GM20431 (cell line): ENCODE measurements at regions not wholly inside any gene's neighbourhood (a gene's known extent, or its start where the extent isn't known, plus 50 kb on each side); places are given as distances from the start of the nearest gene placed in this dataset.
"Not testable (repeated sequence)": the region's sequence is repeated elsewhere in the genome, so short reads cannot be mapped to it uniquely, and the experiment has no call there.

Experiments used
- in situ Hi-C: fragments of 300-500 bp; cut with MseI, MboI; formaldehyde crosslinking; loops from one replicate; pipeline ENCODE4 v1.15.0; 2020; ENCODE audit warnings: low sequenced_read_pairs; ENCODE audit not compliant: unreplicated experiment

DNA sequence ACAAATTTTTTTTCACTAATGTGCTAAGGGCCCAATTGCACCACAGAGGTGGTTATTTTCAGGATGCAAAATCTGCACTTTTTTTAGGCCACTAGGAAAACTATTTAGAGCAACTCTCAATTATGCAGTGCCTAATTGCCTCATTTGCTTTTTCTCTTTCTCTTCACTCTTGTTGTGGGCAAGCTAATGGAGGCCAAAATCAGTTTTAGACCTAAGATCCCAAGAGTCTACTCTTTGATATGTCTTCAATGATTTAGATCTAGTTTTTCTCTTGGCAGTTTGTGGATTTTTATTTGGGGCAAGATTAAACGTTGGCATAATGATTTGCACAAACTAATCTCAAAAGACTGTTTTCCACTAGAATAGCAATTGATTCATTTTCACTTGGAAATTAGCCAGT, 1996.9 kb downstream of the LRRC4C start:
- in situ Hi-C loops = no loop called here

DNA sequence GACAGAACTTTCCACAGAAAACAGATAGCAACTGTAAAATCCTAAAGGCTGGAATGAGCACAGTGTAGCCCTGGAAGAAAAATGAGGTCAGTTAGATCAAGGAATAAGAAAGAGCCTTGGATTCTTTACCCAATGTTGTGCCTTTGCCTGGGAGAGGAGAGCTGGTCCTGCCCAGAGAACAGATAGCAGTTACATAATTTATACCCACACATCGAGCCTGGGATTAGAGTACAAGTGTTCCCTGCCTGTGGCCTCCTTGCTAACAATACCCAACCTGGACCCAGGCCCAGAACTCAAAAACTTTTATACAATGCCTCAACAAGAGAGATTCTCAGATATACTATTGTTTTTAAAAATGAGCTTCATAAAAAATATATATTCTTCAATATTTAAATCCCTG, 1998.4 kb downstream of the LRRC4C start:
- in situ Hi-C loops = no loop called here

DNA sequence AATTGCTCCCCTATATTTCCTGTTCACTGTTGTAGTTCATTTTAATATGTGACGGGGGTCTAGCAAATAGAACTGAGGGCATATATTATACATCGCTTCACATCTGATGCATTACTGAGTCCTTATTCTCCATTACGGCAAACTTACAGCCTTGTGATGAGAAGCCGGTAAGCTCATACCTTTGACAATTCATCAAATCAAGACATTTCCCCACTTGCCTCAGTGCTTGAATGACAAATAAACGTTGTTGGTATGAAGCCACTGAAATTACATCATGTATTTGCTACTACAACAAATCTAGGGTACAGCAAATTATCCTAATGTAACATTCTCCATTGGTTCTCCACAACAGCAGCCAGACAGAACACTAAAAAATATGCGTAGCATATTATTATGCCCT, 1999.8 kb downstream of the LRRC4C start:
- in situ Hi-C loops = no loop called here

DNA sequence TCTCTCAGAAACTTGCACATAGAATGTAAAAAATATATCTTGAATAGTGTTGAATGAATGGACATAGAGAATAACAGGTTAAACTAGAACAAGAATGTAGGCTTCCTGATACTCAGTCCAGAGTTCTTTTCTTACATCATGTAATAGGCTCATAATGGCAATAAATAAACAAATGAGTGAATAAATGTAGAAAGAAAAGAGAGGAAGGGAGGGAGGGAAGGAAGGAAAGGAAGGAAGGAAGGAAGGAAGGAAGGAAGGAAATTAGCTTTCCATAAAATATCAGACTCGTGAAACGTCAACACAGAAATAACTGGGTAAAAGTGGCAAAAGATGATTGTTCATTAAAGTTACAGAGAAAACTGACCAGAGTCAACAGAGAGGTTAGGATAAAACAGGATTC, 2001.0 kb downstream of the LRRC4C start:
- in situ Hi-C loops = no loop called here

DNA sequence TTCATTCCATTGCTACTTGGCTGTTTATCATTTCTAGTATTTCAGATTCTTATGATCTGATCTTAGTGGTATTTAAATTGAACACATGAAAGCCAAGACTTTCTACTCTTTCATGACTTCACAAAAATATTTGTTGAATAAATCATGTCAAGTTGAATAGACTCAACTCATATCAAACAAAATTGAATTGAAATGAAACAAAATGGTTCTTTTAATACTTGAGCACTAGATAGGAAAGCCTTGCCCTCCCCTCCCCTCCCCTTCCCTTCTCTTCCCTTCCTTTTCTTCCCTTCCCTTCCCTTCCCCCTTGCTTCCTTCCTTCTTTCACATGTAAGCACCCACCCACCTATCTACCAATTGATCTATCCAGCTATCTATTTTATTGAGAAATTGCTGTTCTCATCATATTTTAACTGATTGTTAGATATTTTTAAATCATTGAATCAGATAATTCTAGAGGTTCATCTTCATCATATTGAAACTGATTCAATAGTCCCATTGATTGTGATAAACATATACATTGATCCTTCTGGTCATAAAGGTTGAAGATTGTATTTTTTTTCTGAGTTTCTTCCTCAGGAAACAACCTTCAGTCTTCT, 2015.9 kb downstream of the LRRC4C start:
- in situ Hi-C loops = no loop called here

DNA sequence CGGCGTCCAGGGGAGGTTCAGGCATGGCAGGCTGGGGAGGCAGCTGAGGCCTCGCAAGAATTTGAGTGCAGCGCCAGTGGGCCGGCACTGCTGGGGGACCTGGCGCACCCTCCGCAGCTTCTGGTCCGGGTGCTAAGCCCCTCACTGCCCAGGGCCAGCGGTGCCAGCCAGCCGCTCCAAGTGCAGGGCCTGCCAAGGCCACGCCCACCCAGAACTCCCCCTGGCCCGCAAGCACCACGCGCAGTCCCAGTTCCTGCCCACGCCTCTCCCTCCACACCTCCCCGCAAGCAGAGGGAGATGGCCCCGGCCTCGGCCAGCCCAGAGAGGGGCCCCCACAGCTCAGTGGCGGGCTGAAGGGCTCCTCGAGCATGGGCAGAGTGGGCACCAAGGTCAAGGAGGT, 2017.3 kb downstream of the LRRC4C start:
- in situ Hi-C loops = no loop called here

DNA sequence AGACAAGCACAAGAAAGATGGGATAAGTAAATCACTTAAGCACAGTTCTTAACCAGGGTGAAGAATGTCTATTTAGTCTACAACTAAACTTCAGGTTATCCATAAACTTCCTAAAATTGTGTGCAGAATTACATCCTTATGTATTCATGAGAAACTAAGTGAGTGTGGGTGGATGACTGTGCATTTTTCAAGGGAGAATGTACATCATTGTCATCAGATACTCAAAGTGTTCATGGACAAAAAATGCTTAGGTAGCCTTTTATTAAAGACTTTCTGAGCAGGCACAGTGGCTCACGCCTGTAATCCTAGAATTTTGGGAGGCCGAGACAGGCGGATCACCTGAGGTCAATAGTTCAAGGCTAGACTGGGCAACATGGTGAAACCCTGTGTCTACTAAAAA, 2023.8 kb downstream of the LRRC4C start:
- in situ Hi-C loops = no loop called here

DNA sequence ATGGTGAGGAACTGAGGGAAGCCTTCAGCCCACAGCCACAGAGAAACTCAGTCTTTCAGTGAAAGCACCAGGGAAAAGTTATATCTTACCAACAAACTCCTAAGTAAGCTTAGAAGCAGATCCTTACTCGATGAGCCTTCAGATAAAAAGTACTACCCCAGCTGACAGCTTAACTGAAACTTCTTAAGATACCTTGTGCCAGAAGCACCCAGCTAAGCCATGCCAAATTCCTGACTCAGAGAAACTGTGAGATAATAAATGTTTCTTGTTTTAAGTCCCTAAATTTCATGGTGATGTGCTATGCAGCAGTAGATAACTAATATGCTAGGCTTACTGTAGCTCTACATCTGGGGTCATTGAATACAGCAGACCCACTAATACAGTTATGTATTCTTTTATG, 2025.0 kb downstream of the LRRC4C start:
- in situ Hi-C loops = no loop called here

DNA sequence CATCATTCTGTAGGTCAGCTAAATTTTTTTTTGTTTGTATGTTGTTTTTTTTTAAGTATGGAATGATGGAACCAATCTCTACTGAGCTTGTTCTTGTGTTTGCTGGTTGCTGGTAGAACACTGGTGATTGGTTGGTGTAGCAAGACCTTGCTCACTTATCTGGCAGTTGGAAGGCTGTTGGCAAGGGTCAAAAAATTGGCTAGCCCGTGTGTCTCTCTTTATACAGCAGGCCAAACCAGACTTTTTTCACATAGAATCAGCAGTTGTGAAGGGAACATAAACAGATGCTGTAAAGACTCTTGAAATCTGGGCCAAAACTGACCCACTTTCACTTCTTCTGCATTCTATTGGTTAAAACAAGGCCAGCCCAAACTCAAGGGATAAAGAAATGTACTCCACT, 2026.5 kb downstream of the LRRC4C start:
- in situ Hi-C loops = no loop called here

DNA sequence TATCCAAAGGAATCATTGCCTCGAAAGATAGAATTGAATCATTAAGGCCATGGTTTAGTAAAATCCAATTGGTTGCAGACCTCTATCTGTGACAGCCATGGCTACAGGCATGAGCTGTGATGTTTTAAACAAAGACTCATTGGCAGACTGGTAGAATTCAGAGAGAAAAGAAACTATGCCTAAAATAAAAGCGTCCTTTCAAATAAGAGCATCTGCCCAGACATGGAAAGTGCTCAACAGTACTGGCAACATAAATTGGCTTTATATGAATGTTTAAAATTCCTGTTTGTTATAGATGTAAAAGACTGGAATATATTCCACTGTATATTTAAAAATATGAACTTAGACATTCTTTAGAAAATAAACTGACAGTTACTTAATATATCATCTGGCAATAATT, 2034.2 kb downstream of the LRRC4C start:
- in situ Hi-C loops = no loop called here

DNA sequence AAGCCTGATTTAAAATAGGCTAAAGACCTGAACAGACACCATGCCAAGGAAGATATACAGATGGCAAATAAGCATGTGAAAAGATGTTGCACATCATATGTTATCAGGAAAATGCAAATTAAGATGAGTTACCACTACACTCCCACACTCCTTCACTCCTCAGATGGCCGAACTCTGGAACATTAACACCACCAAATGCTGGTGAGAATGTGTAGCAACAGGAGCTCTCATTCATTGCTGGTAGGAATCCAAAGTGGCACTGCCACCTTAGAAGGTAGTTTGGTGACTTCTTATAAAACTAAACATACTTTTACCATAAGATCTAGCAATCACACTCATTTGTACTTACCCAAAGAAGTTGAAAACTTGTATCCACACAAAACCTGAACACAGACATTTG, 2047.3 kb downstream of the LRRC4C start:
- in situ Hi-C loops = no loop called here

DNA sequence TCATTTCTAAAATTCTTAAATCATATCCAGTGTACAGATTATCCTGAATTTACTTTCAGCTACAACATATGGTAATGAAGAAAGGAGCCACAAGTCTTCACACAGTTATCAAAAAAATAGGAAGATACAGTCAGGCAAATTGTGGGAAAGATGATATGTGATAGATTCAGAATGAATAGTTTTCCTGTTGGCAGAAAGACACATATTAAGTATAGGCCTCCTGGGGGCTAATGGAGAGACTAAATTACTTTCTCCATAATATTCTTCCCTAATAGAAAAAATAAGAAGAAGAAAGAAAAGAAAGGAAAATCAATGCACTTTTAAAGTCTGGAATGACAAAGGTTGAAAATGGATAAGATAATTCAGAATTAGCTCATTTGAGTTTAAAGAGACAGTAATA, 2073.5 kb downstream of the LRRC4C start:
- in situ Hi-C loops = no loop called here

DNA sequence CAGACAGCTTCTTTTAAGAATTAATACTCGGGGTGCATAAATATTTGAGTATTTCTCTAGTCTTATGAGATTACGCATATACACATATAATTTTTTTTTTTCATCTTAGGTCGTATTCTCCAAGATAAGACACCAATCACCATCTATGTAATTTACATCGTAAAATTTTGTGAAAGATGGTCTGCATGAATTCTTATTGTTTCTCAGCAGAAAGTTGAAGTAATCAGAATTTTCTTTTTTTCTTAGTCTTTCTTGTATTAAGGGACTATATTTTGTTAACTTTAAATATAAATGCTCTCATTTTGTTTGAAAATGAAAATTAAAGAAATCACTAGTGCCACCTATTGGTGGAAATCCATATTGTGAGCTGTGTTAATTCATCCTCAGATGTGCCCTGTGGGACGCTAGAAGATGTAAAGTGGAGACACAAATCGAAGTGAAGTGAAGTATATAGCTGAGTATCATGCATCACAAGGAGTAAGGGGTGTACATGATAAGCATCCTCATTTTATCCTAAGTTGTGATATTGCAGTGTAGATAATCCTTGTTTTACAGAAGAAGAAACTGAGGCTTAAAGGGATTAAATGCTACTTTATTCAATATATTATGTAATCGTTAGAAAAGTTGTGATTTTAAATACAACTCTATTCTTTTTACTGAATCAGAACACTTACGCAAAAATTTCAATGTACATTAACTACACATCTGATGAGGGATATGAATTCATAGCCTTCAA, 2084.3 kb downstream of the LRRC4C start:
- in situ Hi-C loops = no loop called here

DNA sequence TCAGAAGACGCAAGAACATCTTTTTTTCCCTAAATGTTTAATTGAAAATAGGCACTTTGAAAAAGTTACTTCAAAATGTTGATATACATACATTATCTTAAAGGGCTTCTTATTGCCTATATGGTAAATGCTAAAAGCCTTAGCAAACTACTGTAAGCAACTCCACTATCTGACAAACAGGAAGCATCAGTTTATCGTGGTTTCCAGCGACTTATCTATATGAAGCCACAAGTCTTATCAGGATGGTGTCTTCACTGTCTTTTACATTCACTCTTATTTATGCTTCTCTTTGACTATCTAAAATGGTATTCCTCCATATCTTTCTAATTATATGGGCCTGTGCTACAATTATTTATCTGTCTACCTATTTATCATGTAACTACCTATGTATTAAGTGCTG, 2091.9 kb downstream of the LRRC4C start:
- in situ Hi-C loops = no loop called here

DNA sequence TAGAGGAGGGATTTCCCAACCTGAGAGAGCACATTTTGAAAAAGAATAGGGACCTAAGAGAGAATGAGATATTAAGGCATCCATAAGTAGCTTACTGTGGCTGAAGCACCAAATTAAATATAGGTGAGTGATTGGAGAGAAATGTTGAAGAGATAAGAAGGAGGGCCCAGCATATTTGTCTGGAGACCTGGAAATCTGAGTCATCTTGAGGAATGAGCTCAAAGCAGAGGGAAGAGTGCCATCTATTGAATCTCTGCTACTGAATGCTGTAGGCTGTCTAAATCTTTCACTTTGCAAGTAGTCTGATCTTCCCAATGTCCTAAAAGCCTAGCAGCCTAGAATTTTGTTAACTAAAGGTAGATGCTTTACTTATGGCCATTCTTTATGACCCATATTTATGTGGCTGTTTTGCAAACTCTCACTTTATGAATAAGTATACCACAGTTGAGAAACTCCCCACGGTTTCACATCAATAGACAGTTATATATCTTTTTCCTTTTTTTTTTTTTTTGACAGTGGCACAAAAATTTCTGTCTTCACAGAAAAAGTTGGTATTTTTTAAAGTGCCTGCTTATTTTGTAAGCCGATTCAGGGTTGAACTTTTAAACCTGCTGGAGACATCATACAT, 2093.5 kb downstream of the LRRC4C start:
- in situ Hi-C loops = no loop called here

DNA sequence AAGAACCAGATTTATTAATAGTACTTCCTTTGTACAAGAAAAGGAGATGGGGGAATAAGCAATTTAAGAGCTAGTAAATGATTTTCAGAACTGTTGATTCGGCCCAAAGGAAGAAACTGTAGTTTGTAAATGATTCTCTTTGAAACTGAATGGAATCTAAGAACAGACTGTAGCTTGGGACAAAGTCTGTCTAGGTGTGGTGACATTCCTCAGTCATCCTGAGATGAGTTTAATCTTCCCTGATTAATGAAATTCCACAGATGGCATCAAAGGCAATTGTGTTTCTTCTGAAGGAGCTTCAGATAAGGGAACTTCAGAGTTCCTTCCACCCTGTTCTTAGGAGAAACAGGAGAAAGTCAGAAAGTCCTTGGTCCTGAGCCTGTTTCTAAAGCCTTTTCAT, 2095.9 kb downstream of the LRRC4C start:
- in situ Hi-C loops = no loop called here

DNA sequence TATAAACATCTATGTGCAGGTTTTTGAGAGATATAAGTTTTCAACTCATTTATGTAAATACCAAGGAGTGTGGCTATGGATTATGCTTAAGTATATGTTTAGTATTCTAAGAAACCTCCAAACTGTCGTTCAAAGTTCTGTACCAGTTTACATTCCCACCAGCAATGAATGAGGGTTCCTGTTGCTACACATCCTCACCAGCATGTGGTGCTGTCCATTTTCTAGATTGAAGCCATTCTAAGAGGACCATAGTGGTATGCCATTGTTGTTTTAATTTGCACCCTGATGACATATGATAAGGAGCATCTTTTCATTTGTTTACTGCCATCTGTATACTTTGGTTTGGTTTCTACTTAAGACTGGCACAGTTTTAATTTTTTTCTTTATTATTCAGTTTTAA, 2097.9 kb downstream of the LRRC4C start:
- in situ Hi-C loops = no loop called here

DNA sequence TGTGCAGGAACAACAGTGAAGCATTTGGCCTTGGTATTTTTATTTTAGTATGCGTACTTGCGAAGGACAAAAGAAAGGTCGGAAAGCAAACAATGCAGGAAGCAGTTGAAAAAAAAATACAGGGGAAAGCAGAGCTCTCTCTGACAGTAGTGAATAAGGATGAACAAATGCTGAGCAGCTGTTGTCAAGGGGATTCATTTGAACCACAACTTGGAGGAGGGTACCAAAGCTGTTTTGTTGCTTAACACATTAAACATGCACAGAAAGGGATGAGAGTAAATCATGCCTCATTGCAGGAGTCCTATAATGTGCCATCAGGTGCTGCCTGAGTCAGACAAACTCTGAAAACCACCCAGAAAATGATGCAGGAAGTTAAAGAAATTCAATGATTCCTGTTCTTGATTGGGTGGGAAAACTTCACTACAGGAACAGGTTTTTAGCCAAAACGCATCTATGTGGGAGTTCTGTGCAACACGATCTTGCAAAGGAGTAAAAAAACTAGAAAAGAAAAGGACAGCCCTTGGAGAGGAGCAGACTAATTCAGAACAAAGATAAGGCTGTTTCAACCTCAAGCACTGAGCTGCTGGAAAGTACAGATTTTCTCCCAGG, 2113.5 kb downstream of the LRRC4C start:
- in situ Hi-C loops = no loop called here

DNA sequence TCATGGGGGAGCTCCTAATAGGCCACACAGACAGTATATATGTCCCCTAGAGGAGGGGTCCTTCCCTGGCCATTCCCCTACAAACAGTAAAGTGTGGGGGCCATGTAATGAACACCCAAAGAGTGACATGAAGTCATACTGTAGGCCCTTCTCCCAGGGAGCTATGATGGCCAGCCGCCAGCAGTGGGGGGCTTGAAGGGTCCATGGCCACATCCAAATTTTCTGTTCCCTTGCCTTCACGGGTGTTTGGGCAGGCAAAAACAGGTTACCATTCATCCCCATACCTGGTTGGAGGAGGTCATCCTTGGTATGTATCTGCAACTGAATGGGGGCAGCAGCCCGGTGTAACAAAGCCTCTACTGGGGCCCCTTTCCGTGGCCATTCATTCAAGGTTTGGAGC, 2118.0 kb downstream of the LRRC4C start:
- in situ Hi-C loops = no loop called here

DNA sequence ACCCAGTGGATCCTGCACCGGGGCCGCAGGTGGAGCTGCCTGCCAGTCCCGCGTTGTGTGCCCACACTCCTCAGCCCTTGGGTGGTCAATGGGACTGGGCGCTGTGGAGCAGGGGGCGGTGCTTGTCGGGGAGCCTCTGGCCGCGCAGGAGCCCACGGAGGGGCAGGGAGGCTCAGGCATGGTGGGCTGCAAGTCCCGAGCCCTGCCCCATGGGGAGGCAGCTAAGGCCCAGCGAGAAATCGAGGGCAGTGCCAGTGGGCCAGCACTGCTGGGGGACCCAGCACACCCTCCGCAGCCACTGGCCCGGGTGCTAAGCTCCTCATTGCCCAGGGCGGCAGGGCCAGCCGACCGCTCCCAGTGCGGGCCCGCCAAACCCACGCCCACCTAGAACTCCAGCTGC, 2126.4 kb downstream of the LRRC4C start:
- in situ Hi-C loops = not testable (repeated sequence)

DNA sequence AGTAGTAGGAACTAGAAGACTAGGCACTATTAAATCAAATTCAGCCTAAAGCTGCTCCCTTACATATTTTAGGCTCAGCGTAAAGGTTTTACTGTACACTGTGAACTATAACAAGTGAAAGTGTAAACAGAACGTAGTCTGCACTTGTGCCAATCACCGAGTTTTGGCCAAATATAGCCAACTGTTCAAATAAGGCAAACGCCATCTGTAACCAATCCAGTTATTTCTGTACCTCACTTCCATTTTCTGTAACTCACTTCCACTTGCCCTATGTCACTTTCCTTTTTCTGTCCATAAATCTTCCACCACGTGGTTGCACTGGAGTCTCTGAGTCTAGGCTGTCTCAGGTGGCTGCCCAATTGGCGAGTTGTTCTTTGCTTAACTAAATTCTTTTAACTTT, 2132.2 kb downstream of the LRRC4C start:
- in situ Hi-C loops = no loop called here
